Breast epithelium (tissue), 3 donors: ENCODE measurements at regions not wholly inside any gene's neighbourhood (a gene's known extent, or its start where the extent isn't known, plus 50 kb on each side); places are given as distances from the start of the nearest gene placed in this dataset.

Experiments used
- POLR2A ChIP-seq: fragments of 450-650 bp; IDR thresholded peaks from one replicate; pipeline ENCODE4 v1.6.1; 2016; ENCODE audit warnings: antibody characterized with exemption, mild to moderate bottlenecking, moderate library complexity
- POLR2AphosphoS5 ChIP-seq, 3 donors: sonication (generic); formaldehyde crosslinking; IDR thresholded peaks; one replicate each; pipeline ENCODE4 v1.6.1; 2017; ENCODE audit warnings: antibody characterized with exemption in 3 of 3
- TF ChIP-seq, protein P1 (sequence below), 3 donors: fragments of 450-650 bp; IDR thresholded peaks; one replicate each; pipeline ENCODE4 v1.5.1; 2016 to 2017; ENCODE audit warnings: antibody characterized with exemption in 3 of 3, mild to moderate bottlenecking in 3 of 3, moderate library complexity in 3 of 3

DNA sequence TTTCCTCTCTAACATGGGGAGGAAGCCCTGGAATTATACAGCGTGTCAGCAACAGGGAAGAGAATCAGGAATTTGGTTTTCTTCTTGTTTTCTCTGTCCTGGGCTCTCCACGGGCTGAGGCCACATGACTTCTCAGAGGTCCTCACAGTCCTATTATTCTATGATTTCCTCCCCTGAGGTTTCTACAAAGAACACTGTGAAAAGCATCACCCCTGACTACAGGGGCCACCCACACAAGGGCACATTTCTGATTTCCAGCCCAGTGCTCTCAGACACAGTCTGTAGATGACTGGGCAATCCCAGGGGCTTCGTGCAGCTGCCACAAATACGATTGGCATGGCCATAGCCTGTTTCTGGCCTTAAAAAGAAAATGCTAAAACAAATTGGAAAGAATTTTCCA, 284.9 kb downstream of the CEMIP2 start:
- TF ChIP-seq, protein P1, sequence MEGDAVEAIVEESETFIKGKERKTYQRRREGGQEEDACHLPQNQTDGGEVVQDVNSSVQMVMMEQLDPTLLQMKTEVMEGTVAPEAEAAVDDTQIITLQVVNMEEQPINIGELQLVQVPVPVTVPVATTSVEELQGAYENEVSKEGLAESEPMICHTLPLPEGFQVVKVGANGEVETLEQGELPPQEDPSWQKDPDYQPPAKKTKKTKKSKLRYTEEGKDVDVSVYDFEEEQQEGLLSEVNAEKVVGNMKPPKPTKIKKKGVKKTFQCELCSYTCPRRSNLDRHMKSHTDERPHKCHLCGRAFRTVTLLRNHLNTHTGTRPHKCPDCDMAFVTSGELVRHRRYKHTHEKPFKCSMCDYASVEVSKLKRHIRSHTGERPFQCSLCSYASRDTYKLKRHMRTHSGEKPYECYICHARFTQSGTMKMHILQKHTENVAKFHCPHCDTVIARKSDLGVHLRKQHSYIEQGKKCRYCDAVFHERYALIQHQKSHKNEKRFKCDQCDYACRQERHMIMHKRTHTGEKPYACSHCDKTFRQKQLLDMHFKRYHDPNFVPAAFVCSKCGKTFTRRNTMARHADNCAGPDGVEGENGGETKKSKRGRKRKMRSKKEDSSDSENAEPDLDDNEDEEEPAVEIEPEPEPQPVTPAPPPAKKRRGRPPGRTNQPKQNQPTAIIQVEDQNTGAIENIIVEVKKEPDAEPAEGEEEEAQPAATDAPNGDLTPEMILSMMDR (IDR thresholded peaks at IDR 0.05), result no peak
- TF ChIP-seq POLR2A (no peak), POLR2AphosphoS5 (IDR thresholded peaks at IDR 0.05) (no peak)
